A673 (cell line): ENCODE measurements at regions not wholly inside any gene's neighbourhood (a gene's known extent, or its start where the extent isn't known, plus 50 kb on each side); places are given as distances from the start of the nearest gene placed in this dataset.

Experiments used
- BruUV-seq: library from RNA; stranded (reverse); fragments of 400-500 nt; replicated peaks from 2 replicates; lab custom pipeline; 2021; lab: Mats Ljungman, UMichigan
- CTCF ChIA-PET: fragments of 300-600 bp; sonication (Branson Sonifier 250); formaldehyde crosslinking; loops from one replicate; lab custom pipeline; 2022; ENCODE audit warnings: antibody characterized with exemption; lab: Charles Lee
- POLR2A ChIA-PET: fragments of 300-600 bp; sonication (Branson Sonifier 250); formaldehyde crosslinking; loops from one replicate; lab custom pipeline; 2022; ENCODE audit warnings: antibody characterized with exemption; ENCODE audit not compliant: low non-redundant PET; lab: Charles Lee
- DNase-seq: peaks from one replicate; pipeline ENCODE4 v3.0.0-alpha.2; 2015; ENCODE audit warnings: low spot score
- H3K27ac ChIP-seq: fragments of 200-600 bp; sonication (generic); 2 replicates; pipeline ENCODE4 v1.5.1; 2016; ENCODE audit warnings: mixed run types, low read depth, mild to moderate bottlenecking, mixed read lengths, antibody characterized with exemption, low read length; ENCODE audit not compliant: poor library complexity, severe bottlenecking
- H3K27me3 ChIP-seq: fragments of 200-600 bp; sonication (generic); replicated peaks from 2 replicates; pipeline ENCODE4 v1.6.1; 2017; ENCODE audit warnings: mixed run types, low read depth, mild to moderate bottlenecking, mixed read lengths, antibody characterized with exemption, low read length; ENCODE audit not compliant: insufficient read depth, poor library complexity
- H3K36me3 ChIP-seq: fragments of 200-600 bp; sonication (generic); 2 replicates; pipeline ENCODE4 v1.6.1; 2016; ENCODE audit warnings: mixed run types, mild to moderate bottlenecking, mixed read lengths, antibody characterized with exemption, low read length; ENCODE audit not compliant: insufficient read depth, poor library complexity, severe bottlenecking
- H3K4me1 ChIP-seq: fragments of 200-600 bp; sonication (generic); 2 replicates; pipeline ENCODE4 v1.6.1; 2017; ENCODE audit warnings: mixed run types, mild to moderate bottlenecking, mixed read lengths, antibody characterized with exemption, low read length; ENCODE audit not compliant: insufficient read depth, poor library complexity, severe bottlenecking
- H3K4me3 ChIP-seq: fragments of 200-600 bp; sonication (generic); 2 replicates; pipeline ENCODE4 v1.5.1; 2016; ENCODE audit warnings: low read depth, mixed run types, mild to moderate bottlenecking, mixed read lengths, low read length; ENCODE audit not compliant: poor library complexity, severe bottlenecking
- H3K9me3 ChIP-seq: fragments of 200-600 bp; sonication (generic); 2 replicates; pipeline ENCODE4 v1.6.1; 2016; ENCODE audit warnings: mixed run types, low read depth, mild to moderate bottlenecking, mixed read lengths, antibody characterized with exemption, low read length; ENCODE audit not compliant: poor library complexity, severe bottlenecking
- EZH2 ChIP-seq: fragments of 200-600 bp; sonication (generic); IDR thresholded peaks from 2 replicates; pipeline ENCODE4 v1.6.1; 2017; ENCODE audit warnings: borderline replicate concordance, low read depth, mild to moderate bottlenecking, mixed read lengths, antibody characterized with exemption, low read length; ENCODE audit not compliant: poor library complexity, severe bottlenecking
- intact Hi-C: fragments of 100-400 bp; cut with micrococcal nuclease; formaldehyde crosslinking; loops from one replicate; pipeline ENCODE4 v1.10.0; 2022; ENCODE audit not compliant: unreplicated experiment
- TF ChIP-seq, protein P1 (sequence below): fragments of 300-800, 200-600 bp; sonication (generic); conservative IDR thresholded peaks from 2 replicates; pipeline ENCODE4 v1.5.1; 2017; ENCODE audit warnings: low read depth, mild to moderate bottlenecking, antibody characterized with exemption, low read length, moderate library complexity, mixed read lengths

DNA sequence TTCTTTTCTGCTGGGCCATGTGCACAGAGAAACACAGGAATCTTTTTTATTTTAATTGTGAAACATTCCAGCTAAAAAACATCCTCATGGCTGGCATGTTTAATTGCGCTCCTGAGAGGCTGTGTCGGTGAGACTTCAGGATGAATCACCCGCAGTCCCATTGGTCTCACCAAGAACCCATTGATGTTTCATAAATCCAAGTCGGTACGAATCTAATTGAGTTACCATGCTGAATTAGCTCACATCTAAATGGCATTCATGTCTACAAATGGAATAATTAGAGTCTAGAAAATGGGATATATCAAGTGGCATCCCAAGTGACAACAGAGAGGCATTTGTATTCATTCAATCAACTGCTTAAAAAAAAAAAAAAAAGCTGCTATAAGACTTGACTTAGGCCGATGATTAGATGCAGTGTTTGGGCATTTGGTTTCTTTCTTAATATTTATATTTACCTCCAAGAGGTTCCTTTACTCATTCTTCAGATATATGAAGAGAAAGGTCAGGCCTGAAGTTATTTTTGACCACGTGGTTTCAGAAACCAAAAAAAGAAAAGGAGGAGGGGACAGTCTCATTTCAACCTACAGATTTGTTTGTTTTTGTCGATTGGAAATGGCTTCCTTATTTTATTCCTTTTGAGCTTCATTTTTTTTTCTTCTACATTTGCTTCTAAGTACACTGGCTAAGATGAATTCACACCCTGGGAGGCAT lies 79.1 kb upstream of the FOXB1 start:
- POLR2A ChIA-PET = no interaction called here

DNA sequence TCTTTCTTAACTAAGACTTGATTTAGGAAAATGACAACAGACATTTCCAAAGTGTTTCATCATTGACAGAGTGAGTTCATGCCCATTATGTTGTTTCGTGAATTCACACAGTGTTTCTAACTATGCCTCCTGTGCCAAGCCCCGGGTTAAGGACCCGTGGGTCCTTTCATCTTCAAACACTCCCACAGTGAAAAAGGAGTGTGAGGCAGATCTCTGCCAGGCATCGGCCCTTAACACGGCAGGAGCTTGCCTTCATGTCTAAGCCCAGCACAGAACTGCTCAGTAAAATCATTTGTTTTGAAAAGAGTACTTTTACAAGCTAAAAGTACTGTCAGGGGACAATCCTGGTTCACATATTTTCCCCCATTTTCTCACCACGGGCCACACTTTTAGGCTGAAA lies 80.0 kb upstream of the FOXB1 start:
- Histone ChIP-seq H3K4me3 (no peak overlapping the region), H3K9me3 (no peaks in the 10 kb centered on the region), H3K27me3 (peaks cover 53% of the 10 kb centered on the region), H3K36me3 (no peaks in the 10 kb centered on the region), H3K4me1 (no peaks in the 10 kb centered on the region), H3K27ac (no peak overlapping the region)
- POLR2A ChIA-PET = no interaction called here
- no peak for TF ChIP-seq EZH2
- TF ChIP-seq, protein P1, sequence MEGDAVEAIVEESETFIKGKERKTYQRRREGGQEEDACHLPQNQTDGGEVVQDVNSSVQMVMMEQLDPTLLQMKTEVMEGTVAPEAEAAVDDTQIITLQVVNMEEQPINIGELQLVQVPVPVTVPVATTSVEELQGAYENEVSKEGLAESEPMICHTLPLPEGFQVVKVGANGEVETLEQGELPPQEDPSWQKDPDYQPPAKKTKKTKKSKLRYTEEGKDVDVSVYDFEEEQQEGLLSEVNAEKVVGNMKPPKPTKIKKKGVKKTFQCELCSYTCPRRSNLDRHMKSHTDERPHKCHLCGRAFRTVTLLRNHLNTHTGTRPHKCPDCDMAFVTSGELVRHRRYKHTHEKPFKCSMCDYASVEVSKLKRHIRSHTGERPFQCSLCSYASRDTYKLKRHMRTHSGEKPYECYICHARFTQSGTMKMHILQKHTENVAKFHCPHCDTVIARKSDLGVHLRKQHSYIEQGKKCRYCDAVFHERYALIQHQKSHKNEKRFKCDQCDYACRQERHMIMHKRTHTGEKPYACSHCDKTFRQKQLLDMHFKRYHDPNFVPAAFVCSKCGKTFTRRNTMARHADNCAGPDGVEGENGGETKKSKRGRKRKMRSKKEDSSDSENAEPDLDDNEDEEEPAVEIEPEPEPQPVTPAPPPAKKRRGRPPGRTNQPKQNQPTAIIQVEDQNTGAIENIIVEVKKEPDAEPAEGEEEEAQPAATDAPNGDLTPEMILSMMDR = no peak
- CTCF ChIA-PET = interaction anchor here (0.6 kb wide), 1 partner anchor 211 kb away, joined by 3 read pairs; no protein-coding TSS in a partner anchor
- no TSS peak for BruUV-seq
- DNase-seq = no peak
- intact Hi-C loops = no loop called here

More for the DNA sequence above, 79.1 kb upstream of the FOXB1 start:
- Histone ChIP-seq H3K4me3 (no peak overlapping the region), H3K36me3 (no peaks in the 10 kb centered on the region), H3K4me1 (no peaks in the 10 kb centered on the region), H3K9me3 (no peaks in the 10 kb centered on the region), H3K27me3 (peaks cover 50% of the 10 kb centered on the region), H3K27ac (no peak overlapping the region)
- CTCF ChIA-PET = interaction anchor here (0.6 kb wide), 1 partner anchor 211 kb away, joined by 3 read pairs; no protein-coding TSS in a partner anchor
- no peak for TF ChIP-seq EZH2
- TF ChIP-seq, protein P1 = no peak
- intact Hi-C loops = no loop called here
- no TSS peak for BruUV-seq
- DNase-seq = no peak

DNA sequence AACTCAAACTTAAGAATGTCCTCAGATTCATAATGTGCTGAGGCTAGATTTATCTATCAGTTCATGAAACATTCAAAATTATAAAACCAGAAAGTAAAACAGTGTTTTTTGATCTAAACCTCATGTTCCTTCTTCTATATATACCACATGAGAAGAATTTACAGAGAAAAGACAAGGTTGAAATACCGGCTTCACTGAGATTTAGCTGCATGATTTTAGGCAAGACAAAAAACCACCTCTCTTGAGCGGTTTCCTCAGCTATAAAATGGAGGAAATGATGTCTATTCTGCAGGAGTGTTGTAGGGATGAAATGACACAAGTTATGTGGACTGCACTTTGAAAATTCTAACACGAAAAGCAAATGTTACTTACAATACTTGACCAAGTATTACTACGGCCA lies 80.6 kb upstream of the FOXB1 start:
- H3K27me3 ChIP-seq = peaks cover 48% of the 10 kb centered on the region
- BruUV-seq = no TSS peak
- ChIA-PET CTCF (no interaction called here), POLR2A (no interaction called here)
- H3K4me3 ChIP-seq = no peak overlapping the region
- intact Hi-C loops = no loop called here
- TF ChIP-seq, protein P1 = no peak
- no peak for TF ChIP-seq EZH2
- H3K4me1 ChIP-seq = no peaks in the 10 kb centered on the region
- no peak for DNase-seq
- no peaks in the 10 kb centered on the region for H3K9me3 ChIP-seq
- no peak overlapping the region for H3K27ac ChIP-seq
- H3K36me3 ChIP-seq = no peaks in the 10 kb centered on the region
